ENCODE measurements at regions not wholly inside any gene's neighbourhood (a gene's known extent, or its start where the extent isn't known, plus 50 kb on each side); places are given as distances from the start of the nearest gene placed in this dataset.

- no peak for TF ChIP-seq POLR2AphosphoS5 (IDR thresholded peaks at IDR 0.05)
- no peak for TF ChIP-seq CTCF (IDR thresholded peaks at IDR 0.05; ENCODE audit: poor library complexity, severe bottlenecking)
- no peak for TF ChIP-seq EZH2 (IDR thresholded peaks at IDR 0.05; ENCODE audit: borderline replicate concordance, insufficient read depth, low read length, poor library complexity, severe bottlenecking)
- TF ChIP-seq EP300 (conservative IDR thresholded peaks at IDR 0.05; ENCODE audit: poor library complexity, severe bottlenecking) = no peak
- no peak for TF ChIP-seq RAD21 (conservative IDR thresholded peaks at IDR 0.05)
- TF ChIP-seq TAF1 (IDR thresholded peaks at IDR 0.05; ENCODE audit: low read depth) = no peak
These were observed 92.6 kb downstream of the OR2K2 start for GRCh38 chr9:111237447-111237846.

Data from neural cell (in vitro differentiated cells).